DMS153 treated with DMSO at 0.1 percent for 48 hours (cell line): ENCODE measurements at regions not wholly inside any gene's neighbourhood (a gene's known extent, or its start where the extent isn't known, plus 50 kb on each side); places are given as distances from the start of the nearest gene placed in this dataset.
"Not testable (repeated sequence)": the region's sequence is repeated elsewhere in the genome, so short reads cannot be mapped to it uniquely, and the experiment has no call there.

Experiments used
- DNase-seq: peaks from one replicate; lab custom pipeline; 2025; ENCODE audit not compliant: unreplicated experiment; lab: John Stamatoyannopoulos, UW

- no peak for DNase-seq
Observed at GRCh38 chr2:7420530-7420929, 503.3 kb downstream of the RNF144A start.

GRCh38 chr2:7424481-7424880 is 507.3 kb downstream of the RNF144A start:
- no peak for DNase-seq

GRCh38 chr2:7427293-7428060 is 510.3 kb downstream of the RNF144A start:
- peak; percentile 69 for DNase-seq

GRCh38 chr2:7428454-7429204 is 511.4 kb downstream of the RNF144A start:
- DNase-seq = no peak

GRCh38 chr2:7429733-7430132 is 512.5 kb downstream of the RNF144A start:
- no peak for DNase-seq

- DNase-seq = peak; percentile 8
Observed at GRCh38 chr2:7430421-7430868, 513.2 kb downstream of the RNF144A start.

GRCh38 chr2:7430869-7431641 is 513.8 kb downstream of the RNF144A start:
- peak; percentile 49 for DNase-seq

GRCh38 chr2:7432436-7432835 is 515.2 kb downstream of the RNF144A start:
- DNase-seq = no peak

- DNase-seq = no peak
Observed at GRCh38 chr2:7436096-7436906, 519.1 kb downstream of the RNF144A start.

- DNase-seq = no peak
Observed at GRCh38 chr2:7437141-7437540, 519.9 kb downstream of the RNF144A start.

- DNase-seq = no peak
Observed at GRCh38 chr2:7437716-7438632, 520.8 kb downstream of the RNF144A start.

GRCh38 chr2:7438855-7439254 is 521.6 kb downstream of the RNF144A start:
- no peak for DNase-seq

GRCh38 chr2:7440977-7441376 is 523.8 kb downstream of the RNF144A start:
- no peak for DNase-seq

GRCh38 chr2:7441841-7442240 is 524.6 kb downstream of the RNF144A start:
- DNase-seq = not testable (repeated sequence)

GRCh38 chr2:7444626-7445025 is 527.4 kb downstream of the RNF144A start:
- no peak for DNase-seq

- DNase-seq = no peak
Observed at GRCh38 chr2:7448578-7449264, 531.5 kb downstream of the RNF144A start.

GRCh38 chr2:7449298-7449697 is 532.1 kb downstream of the RNF144A start:
- DNase-seq = no peak

GRCh38 chr2:7450188-7450832 is 533.1 kb downstream of the RNF144A start:
- DNase-seq = no peak

GRCh38 chr2:7450833-7451190 is 533.6 kb downstream of the RNF144A start:
- no peak for DNase-seq
